ENCODE measurements at regions not wholly inside any gene's neighbourhood (a gene's known extent, or its start where the extent isn't known, plus 50 kb on each side); places are given as distances from the start of the nearest gene placed in this dataset.

DNA sequence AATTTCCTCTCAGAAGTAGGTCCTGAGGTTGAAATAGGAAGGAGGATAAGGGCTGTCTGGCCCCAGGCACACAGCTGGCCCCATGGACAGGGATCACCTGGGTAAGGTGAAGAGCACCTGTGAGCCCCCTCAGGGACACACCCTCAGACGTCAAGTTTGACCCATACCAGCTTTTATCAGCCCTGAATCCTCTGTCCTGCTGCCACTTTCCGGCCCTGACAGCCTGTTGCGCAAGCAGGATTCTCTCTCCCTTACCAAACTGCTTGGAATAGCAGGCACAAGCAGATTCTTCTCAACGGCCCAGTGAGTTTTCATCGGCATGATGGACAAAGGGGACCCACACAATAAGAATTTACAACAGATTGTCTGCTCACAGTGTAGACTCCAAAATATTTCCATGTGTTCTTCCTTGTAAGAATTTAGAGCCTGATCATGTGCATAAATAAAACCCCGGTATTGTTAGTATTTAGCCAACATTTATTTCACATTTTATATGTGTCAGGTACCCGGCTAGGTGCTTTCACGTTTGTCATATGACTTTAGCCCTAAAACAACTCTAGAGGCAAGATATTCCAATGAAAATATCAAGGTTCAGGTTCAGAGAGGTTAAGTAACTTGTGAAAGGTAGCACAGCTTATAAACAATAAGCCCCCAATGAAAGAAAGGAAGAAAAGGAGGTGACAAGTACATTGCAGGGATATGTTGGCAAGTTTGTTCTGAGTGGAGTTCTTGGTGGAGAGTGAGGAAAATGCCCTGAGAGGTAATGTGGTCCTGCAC lies 107.2 kb upstream of the KIT start:
- TF ChIP-seq, protein P1, sequence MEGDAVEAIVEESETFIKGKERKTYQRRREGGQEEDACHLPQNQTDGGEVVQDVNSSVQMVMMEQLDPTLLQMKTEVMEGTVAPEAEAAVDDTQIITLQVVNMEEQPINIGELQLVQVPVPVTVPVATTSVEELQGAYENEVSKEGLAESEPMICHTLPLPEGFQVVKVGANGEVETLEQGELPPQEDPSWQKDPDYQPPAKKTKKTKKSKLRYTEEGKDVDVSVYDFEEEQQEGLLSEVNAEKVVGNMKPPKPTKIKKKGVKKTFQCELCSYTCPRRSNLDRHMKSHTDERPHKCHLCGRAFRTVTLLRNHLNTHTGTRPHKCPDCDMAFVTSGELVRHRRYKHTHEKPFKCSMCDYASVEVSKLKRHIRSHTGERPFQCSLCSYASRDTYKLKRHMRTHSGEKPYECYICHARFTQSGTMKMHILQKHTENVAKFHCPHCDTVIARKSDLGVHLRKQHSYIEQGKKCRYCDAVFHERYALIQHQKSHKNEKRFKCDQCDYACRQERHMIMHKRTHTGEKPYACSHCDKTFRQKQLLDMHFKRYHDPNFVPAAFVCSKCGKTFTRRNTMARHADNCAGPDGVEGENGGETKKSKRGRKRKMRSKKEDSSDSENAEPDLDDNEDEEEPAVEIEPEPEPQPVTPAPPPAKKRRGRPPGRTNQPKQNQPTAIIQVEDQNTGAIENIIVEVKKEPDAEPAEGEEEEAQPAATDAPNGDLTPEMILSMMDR (IDR thresholded peaks at IDR 0.05), result no peak
- no peak for TF ChIP-seq POLR2A (IDR thresholded peaks at IDR 0.05)
